Body of pancreas (tissue), 4 donors: ENCODE measurements at regions not wholly inside any gene's neighbourhood (a gene's known extent, or its start where the extent isn't known, plus 50 kb on each side); places are given as distances from the start of the nearest gene placed in this dataset.

Source experiments
- CTCF ChIP-seq, 7 experiments: fragments of 450-650 bp in 4 of 7; fragments of 200-600 bp in 3 of 7; sonication (generic) in 3 of 7; IDR thresholded peaks; one replicate each; pipeline ENCODE4 v1.5.1; 2016 to 2019; ENCODE audit warnings: antibody characterized with exemption in 7 of 7
- POLR2A ChIP-seq, 3 donors: fragments of 450-650 bp; IDR thresholded peaks; one replicate each; pipeline ENCODE4 v1.6.1; 2016; ENCODE audit warnings: antibody characterized with exemption in 3 of 3, mild to moderate bottlenecking in 2 of 3

GRCh38 chr16:54693864-54694263 is 236.8 kb upstream of the IRX5 start:
- TF ChIP-seq POLR2A (IDR thresholded peaks at IDR 0.05): no peak
- no peak for TF ChIP-seq CTCF (IDR thresholded peaks at IDR 0.05)
